Forelimb muscle (tissue), 1 donor: ENCODE measurements at regions not wholly inside any gene's neighbourhood (a gene's known extent, or its start where the extent isn't known, plus 50 kb on each side); places are given as distances from the start of the nearest gene placed in this dataset.
A peak's percentile ranks its signal among the peaks of the same experiment; 100 is the strongest.
"Not testable (repeated sequence)": the region's sequence is repeated elsewhere in the genome, so short reads cannot be mapped to it uniquely, and the experiment has no call there.

ENCODE experiments used
- DNase-seq: peaks from one replicate; pipeline ENCODE4 v3.0.0-alpha.2; 2013; ENCODE audit warnings: low read depth

DNA sequence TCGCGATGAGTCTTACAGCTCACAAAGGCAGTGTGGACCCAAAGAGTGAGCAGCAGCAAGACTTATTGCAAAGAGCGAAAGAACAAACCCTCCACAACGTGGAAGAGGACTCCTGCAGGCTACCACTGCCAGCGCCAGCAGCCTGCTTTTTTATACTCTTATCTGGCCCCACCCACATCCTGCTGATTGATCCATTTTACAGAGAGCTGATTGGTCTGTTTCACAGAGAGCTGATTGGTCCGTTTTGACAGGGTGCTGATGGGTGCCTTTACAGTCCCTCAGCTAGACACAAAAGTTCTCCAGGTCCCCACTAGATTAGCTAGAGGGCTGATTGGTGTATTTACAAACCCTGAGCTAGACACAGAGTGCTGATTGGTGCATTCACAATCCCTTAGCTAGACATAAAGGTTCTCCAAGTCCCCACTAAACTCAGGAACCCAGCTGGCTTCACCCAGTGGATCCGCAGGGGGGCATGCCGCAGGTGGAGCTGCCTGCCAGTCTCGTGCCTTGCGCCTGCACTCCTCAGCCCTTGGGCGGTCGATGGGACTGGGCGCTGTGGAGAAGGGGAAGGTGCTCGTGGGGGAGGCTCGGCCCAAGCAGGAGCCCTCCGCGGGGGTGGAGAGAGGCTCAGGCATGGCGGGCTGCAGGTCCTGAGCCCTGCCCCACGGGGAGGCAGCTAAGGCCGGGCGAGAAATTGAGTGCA, 75.7 kb downstream of the QDPR start:
- DNase-seq = not testable (repeated sequence)

DNA sequence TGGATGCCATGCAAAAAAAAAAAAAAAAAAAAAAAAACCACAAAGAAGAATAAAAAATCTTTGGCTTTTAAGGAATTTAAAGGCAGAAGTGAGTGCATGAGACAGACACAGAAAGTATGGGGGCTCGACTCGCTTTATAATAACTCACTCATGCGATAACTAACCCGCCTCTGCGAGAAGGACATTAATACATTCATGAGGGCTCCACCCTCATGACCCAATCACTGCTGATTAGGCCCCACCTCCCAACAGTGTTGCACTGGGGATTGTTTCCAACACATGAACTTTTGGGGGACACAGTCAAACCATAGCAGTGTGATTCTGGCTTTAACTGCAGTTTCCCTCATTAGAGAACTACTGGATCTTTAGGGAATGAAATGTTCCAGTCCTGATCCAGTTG, 78.1 kb downstream of the QDPR start:
- no peak for DNase-seq

DNA sequence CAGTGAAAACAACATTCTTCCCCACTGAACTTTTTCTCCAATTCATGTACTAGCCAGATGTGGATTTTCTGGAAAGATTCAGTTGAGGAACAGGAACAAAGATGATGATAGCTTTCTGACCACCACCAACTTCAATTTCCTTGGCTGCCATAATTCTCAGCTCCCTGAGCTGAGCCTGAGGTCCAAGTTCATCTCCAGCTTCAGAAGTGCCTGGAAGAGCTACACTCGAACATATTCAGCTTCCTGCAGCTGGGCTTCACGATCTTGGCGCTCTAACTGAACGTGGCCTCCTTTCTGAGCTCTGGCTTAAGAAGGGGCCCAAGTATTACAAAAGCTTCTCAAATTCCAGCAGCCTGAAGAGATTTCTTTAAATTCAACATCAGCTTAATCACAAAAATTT, 83.9 kb downstream of the QDPR start:
- peak; percentile 69 for DNase-seq

DNA sequence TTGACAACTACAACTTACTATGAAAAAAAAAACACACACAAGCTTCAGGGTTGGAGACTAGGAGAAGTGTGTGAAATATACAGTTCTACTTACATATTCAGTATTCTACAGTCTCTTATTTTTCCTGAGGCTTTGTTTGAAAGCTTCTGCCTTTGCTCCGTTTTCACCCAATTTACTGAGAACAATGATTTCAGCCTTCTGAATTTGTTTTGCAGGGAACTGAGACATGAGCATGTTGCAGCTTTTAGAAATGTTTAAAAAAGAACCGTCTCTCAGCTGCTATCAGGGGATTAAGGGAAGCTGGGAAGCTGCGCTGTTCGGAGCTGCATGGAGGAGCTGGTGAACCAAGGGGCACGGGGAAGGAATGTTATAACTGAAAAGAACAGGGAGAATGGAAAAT, 85.7 kb downstream of the QDPR start:
- no peak for DNase-seq

DNA sequence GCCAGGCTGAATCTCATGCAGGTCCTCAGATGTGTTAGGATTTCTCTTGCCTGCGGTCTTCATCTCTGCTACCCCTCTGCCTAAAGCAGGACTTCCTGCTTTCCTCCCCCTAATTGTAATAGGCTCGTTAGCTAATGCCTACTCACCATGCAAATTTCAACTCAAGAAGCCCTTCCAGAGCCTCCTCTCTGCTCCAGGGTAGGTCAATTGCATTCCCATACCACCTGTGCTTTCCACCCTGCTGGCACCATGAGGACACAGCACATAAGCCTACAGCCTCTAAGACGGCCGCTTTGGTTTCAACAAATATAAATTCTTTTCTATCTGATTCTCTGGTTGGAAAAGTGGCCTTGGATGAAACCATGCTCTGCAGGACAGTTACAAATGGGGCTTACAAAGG, 93.9 kb downstream of the QDPR start:
- DNase-seq = no peak

DNA sequence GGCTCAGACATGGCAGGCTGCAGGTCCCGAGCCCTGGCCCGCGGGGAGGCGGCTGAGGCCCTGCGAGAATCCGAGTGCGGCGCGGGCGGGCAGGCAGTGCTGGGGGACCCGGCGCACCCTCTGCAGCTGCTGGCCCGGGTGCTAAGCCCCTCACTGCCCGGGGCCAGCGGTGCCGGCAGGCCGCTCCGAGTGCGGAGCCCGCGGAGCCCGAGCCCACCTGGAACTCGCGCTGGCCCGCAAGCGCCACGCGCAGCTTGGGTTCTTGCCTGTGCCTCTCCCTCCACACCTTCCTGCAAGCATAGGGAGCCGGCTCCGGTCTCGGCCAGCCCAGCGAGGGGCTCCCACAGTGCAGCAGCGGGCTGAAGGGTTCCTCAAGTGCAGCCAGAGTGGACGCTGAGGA, 97.5 kb downstream of the QDPR start:
- no peak for DNase-seq

DNA sequence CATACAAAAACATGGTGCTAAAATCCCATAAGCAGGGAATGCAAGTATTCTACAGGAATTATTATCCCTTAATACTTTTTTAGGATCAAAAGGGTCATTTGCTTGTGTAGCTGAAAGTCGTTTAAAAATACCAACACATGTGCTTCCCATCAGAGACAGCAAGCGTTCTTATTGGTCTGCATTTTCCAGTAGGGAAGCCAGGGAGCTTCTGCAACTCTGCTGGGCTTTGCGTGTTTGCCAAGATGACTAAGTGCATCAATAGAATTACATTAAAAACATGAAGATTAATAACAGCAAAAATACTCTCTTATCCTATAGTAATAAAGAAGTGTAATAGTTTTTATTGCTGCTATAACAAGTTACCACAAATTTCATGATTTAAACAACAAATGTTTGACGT, 111.2 kb downstream of the QDPR start:
- DNase-seq = peak; percentile 29

DNA sequence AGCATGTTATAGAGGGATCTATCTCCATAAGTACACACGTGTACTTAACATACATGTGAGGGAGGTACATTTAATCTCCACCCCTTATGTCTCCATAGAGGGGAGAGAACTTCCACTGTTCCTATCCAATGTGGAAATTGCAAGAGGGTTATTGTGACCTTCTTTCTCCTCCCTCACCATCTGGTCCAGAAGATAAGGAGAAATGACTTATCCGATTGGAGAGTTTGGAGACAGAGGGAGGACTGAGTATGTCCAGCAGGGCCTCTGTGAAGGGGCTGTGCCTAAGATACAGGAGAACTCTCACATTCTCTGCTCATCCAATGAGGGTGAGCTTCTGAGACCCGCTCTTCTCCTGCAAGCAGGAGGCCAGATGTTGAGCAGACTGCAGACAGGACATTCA, 113.1 kb downstream of the QDPR start:
- DNase-seq = no peak

DNA sequence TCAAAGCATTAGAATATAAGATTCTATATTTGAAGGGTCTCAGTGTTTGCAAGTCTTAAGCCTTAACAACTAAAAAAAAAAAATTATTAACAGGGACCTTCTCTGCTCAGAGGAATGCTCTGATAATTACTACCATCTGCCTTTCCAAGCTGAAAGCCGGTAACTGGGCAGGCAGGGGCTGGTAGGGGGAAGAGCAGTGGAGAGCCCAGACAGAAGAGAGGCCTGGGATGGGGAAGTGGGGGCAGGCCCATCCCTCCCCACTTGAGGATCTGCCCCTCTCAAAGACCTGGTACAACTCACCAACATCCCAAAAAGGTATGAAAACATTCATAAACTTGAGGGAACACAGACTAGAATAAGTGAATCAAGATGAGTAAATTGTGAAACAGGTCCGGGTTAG, 113.9 kb downstream of the QDPR start:
- no peak for DNase-seq

DNA sequence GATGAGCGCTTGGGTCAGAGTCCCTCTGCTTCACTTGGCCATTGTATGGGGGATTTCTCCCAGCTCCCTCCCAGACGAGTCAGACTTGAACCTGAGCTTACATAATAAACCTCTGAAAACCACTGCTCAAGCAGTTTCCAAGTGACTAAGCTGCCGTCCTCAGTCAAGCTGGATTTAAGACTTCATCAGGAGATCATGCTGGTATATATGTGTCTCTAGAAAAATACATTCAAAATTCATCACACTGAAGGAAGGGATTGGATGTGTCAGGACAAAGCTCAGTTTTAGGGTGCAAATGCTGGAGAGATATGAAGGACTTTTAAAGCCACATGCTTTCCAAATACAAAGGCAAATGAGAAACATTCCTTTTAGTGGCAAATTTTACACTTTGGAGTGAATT, 114.3 kb downstream of the QDPR start:
- DNase-seq = no peak

DNA sequence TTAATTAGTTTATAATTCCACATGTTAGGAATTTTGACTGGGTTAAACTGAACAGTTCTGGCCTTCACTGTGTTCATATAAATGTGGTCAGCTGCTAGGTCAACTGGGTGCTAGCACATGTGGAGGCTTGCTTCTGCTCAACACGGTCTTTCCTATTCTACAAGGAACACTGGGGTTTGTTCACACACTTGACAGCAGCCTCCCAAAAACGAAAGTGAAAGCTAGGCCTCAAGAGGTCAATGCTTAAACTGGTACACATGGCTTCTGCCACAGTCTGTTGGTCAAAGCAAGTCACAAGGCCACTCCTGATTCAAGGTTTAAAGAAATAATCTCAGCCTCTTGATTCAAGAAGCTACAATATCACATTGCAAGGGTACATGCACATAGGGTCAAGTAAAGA, 126.5 kb downstream of the QDPR start:
- no peak for DNase-seq

DNA sequence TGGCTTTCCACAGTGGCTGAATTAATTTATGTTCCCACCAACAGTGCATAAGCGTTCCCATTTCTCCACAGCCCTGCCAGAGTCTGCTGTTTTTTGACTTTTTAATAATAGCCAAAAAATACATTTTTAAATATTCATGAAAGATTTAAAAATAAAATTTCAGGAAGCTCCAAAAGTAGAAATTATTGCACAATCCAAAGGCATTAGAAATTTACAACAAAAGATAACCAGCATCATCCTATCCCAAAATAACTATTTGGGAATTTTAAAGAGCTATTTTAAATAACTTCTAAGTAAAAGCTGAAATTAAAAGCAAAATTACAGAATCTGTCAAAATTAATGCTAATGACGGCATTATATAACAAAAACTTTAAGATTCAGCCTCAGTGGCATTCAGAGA, 131.5 kb downstream of the QDPR start:
- DNase-seq = no peak

DNA sequence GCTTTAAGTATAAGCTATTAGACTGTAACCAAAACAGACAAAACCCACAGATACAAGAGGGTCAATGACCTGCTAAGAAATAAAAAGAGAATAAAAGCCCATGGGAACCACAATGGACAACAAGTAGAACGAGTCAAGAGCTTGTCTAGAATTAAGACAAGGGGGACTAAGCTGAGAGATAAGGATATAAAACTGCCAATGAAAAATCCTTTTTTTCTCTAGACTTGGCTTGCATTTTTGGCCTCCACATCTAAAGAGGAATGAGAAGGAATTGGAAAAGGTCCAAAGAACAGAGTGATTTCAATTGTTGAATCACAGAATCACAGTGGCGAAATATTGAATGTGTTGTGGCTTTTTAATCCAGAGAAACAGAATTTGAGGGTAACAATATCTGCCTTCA, 135.7 kb downstream of the QDPR start:
- peak; percentile 38 for DNase-seq

DNA sequence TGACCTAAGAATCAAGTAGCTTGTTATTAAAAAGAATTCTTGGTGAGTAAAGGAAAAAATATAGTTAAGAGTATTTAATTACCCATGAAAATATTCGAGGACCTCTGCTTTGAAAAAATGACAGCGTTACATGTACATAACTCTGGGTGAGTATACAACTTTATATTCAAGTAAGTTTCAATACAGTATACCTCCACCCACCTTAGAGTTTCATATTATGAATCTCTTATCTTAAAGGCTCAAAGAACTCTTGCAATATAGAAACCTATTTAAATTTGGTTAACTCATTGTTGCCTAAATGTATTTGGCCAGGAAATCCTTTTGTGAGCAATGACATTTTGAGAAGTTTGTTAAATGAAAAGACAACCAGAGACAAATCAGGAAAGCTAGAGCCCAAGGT, 138.2 kb downstream of the QDPR start:
- no peak for DNase-seq

DNA sequence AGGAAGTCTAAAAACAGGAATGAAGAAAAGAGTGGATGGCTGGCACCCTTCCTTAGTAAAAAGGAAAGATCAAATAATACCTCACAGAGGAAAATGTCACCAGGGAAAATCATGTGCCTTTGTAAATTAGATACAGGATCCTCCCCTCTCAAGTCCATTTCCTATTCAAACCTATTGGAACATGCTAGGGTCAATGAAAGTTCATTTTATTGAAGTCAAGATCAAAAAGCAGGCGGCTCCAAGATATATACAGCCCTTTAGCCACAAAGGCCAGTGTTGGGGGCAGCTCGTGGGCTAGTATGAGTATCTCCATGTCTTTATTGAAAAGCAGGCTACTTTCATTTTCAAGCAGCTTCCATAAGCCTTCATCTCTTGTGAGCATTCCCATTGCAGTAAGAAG, 141.1 kb downstream of the QDPR start:
- DNase-seq = no peak

DNA sequence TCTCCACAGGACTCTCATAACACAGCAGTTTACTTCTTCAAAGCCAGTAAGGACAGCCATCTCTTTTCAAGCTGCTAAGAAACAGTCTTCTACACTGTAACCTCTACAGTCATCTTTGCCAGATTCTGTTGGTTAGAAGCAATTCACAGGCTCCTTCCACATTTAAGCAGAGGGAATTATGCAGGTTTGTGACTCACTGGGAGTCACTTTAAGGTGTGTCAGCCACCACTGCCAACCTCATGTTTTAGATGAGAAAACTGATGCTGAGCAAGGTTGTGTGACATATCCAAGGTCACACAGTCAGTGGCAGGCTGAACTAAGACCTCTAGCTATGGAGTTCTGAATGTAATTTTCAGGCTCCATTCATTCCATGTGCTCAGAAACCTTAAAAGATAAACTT, 143.5 kb downstream of the QDPR start:
- DNase-seq = no peak

DNA sequence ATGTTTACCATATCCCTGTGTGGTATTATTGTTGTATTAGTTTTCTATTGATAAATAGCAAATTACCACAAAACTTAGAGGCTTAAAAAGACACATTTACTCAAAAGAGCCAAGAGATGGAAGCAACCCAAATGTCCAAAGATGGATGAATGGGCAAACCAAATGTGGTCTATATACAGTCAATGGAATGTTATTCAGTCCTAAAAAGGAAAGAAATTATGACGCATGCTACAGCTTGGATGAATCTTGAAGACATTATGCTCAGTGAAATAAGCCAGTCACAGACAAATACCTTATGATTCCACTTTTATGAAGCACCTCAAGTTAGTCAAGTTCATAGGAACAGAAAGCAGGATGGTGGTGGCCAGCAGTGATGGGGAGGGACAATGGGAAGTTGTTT, 144.7 kb downstream of the QDPR start:
- DNase-seq = no peak

DNA sequence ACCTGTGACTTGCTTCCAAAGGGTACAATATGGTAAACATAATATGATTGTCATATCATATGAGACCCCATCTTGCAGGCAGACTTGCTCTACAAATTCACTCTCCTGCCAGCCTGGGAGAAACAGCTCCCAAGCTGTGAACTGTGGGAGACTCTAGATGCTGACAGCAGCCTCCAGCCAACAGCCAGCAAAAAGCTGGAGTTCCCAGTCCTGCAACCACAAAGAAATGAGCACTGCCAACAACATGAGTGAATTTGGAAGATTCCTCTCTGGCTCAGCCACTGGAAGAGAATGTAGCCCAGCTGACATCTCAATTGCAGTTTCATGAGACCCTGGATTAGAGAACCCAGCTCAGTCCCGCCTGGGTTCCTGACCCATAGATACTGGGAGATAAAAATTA, 145.4 kb downstream of the QDPR start:
- DNase-seq = no peak

DNA sequence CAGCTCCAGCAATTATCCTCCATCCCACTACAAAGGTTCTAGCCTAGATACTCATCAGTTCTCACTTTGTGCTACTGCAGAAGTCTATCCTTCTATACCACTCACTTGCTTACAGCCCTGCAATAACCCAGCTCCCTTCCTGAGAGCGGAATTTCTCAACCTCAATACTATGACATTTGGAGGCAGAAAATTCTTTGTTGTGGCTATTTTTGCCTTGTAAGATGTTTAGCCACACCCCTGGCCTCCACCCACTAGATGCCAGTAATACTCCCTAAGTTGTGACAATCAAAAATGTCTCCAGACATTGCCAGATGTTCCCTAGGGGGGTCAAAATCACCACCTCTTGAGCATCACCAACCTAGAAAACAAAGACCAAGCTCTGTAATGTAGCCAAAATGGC, 149.5 kb downstream of the QDPR start:
- DNase-seq = no peak

DNA sequence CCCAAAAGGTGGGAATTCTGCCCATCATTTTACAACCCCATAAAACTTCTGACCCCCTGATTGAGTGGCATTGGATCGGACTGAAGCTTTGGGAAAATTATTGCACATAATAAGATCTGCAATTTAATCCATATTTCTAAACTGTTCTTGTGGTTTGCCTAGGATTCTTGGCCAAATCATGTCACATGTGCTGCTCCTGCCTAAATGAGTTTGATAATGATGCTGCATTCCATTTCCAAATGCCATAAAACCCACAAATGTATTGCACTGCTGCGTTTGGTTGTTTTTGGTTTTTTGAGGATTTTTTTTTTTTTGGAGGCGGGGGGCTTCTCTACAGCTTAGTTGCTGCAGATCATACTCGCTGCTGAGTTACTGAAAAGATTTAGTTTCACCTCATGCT, 153.6 kb downstream of the QDPR start:
- no peak for DNase-seq

DNA sequence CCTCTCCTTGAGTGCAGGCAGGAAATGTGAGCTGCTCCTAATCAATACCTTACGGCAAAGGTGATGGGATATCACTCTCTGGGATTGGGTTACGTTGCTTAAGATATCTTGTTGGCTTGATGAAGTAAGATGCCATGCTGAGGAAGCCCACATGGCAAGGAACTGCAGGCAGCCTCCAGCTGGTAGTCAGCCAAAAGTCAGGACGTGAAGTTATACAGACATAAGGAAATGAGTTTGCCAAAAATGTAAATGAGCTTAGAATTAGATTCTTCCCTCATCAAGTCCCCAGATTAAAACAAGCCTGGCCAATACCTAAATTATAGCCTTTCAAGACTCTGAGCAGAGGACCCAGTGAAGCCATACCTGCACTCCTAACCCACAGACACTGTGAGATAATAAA, 155.0 kb downstream of the QDPR start:
- no peak for DNase-seq

DNA sequence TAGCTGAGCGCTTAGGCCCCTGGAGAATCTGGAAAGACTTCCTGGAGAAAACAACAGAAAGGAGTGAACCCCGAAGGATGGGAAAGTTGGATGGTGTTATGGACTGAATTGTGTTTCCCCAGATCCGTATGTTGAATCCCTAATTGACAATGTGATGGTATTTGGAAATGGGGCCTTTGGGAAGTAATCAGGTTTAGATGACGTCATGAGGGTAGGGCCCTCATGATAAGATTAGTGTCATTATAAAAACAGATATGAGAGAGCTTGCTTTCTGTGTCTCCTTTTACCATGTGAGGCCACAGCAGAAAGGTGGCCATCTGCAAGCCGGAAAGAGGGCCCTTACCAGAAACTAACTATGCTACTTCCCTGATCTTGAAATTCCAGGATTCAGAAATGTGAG, 159.5 kb downstream of the QDPR start:
- DNase-seq = no peak

DNA sequence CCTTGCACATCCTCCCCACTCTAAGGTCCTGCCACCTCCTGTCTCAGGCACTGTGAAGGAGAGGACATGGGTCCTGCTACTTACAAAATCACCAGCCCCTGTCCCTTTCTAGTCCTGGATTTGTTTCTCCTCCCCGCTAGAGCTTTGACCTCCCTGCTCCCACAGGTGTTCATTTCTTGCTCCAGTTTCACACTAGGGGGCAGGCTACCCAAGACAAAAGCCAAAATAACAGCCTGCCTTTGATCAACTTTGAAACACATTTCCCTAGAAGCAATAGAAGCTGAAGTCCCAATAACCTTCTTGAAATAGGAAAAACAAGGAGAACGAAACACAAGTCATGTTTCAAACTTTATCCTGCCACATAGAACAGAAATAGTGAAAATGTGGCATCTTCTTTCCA, 164.4 kb downstream of the QDPR start:
- no peak for DNase-seq

DNA sequence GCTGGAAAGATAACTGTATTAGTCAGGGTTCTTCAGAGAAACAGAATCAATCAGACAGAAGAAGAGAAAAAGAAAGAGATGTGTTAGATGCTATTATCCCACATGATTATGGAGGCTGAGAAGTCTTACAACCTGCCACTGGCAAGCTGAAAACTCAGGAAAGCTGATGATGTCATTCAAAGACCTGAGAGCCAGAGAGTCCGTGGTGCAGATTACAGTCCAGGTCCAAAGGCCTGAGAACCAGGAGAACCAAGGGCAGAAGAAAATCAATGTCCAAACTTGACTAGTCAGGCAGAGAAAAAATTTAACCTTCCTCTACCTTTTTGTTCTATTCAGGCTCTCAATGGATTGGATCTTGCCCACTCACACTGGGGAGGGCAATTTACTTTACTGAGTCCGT, 172.5 kb downstream of the QDPR start:
- DNase-seq = no peak

DNA sequence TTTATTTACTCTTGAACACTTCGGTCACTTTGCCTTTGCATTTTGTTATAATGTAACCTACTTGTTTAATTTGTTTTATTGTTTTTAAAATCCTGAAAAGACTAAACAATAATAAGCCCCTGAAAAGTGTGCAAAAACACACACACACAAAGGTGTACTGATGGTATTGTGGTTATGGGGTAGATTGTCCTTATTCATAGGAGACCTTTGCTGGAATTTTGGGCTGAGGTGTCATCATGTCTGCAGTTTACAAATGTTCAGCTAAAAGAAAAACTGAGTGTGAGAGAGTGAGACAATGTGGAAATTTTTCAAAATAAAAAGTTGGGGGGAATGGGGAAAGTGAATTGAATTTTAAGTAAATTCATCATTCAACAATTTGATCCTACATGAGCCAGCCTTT, 174.9 kb downstream of the QDPR start:
- DNase-seq = no peak
